OCI-LY1 (cell line): ENCODE measurements at regions not wholly inside any gene's neighbourhood (a gene's known extent, or its start where the extent isn't known, plus 50 kb on each side); places are given as distances from the start of the nearest gene placed in this dataset.

Experiments
- CTCF ChIP-seq: fragments of 200-600 bp; sonication (generic), shearing (Covaris generic); IDR thresholded peaks from 2 replicates; pipeline ENCODE4 v1.5.1; 2017; ENCODE audit warnings: mild to moderate bottlenecking, antibody characterized with exemption, low read length, moderate library complexity, mixed read lengths
- EZH2 ChIP-seq: fragments of 200-600 bp; sonication (generic), shearing (Covaris generic); IDR thresholded peaks from 2 replicates; pipeline ENCODE4 v1.8.0; 2017; ENCODE audit warnings: borderline replicate concordance, mixed run types, mild to moderate bottlenecking, antibody characterized with exemption, low read length, moderate library complexity, mixed read lengths

- TF ChIP-seq CTCF (no peak), EZH2 (no peak)
These were observed 143.3 kb downstream of the IRX1 start for GRCh38 chr5:3738919-3739318.
